K562 (cell line): ENCODE measurements at regions not wholly inside any gene's neighbourhood (a gene's known extent, or its start where the extent isn't known, plus 50 kb on each side); places are given as distances from the start of the nearest gene placed in this dataset.
A peak's percentile ranks its signal among the peaks of the same experiment; 100 is the strongest.

Experiments used
- ATAC-seq: fragments of 200-7000 bp; cut with Tn5 transposase; 3 replicates; pipeline ENCODE4 v1.9.1; 2020; ENCODE audit warnings: moderate library complexity
- BruUV-seq: library from RNA; stranded (reverse); fragments of 400-500 nt; replicated peaks from 2 replicates; lab custom pipeline; 2021; lab: Mats Ljungman, UMichigan
- CTCF ChIA-PET: fragments of 300-600 bp; formaldehyde crosslinking; extraction: SDS; loops from one replicate; lab custom pipeline; 2021; ENCODE audit warnings: low intra/inter-chr PET ratio; lab: Yijun Ruan, JAX
- POLR2A ChIA-PET: fragments of 300-600, 350-650 bp; sonication (Branson Sonifier 250); formaldehyde crosslinking; extraction: SDS; loops from one replicate; lab custom pipeline; 2021; ENCODE audit warnings: antibody characterized with exemption, inconsistent platforms; lab: Yijun Ruan, JAX
- DNase-seq, 4 experiments: peaks; one replicate each; pipeline versions ENCODE4 v3.0.0 to v3.0.0-alpha.2; 2011 to 2018; ENCODE audit warnings: low spot score in 3 of 4, mixed read lengths in 3 of 4; ENCODE audit errors: extremely low read depth in 1 of 4
- FAIRE-seq: peaks from 2 replicates; lab custom pipeline; 2011; peaks lifted over from hg19 to GRCh38; lab: Jason Lieb, UNC
- H2AFZ ChIP-seq: 2 replicates; pipeline ENCODE4 v1.6.0; 2011; ENCODE audit warnings: low read depth, low read length, control low read depth, inconsistent platforms
- H3K27ac ChIP-seq: fragments of 200-600 bp; 3 replicates; pipeline ENCODE4 v1.8.0; 2011; ENCODE audit warnings: low read depth, mild to moderate bottlenecking, control low read depth, inconsistent platforms, low read length, moderate library complexity, mixed read lengths; ENCODE audit errors: extremely low read depth
- H3K27me3 ChIP-seq, 2 experiments: fragments of 300-600 bp in 1 of 2; 2 replicates in 1 of 2; 3 replicates in 1 of 2; pipeline versions ENCODE4 v1.6.0 to v1.8.0; 2011; ENCODE audit warnings: inconsistent platforms in 2 of 2, low read length in 2 of 2, mild to moderate bottlenecking in 1 of 2, mixed read lengths in 1 of 2, moderate library complexity in 1 of 2; ENCODE audit not compliant: control insufficient read depth in 2 of 2, insufficient read depth in 2 of 2
- H3K36me3 ChIP-seq: fragments of 300-600 bp; 3 replicates; pipeline ENCODE4 v1.8.0; 2011; ENCODE audit warnings: mild to moderate bottlenecking, low read length, inconsistent platforms; ENCODE audit not compliant: control insufficient read depth, insufficient read depth
- H3K4me1 ChIP-seq, 2 experiments: fragments of 200-600 bp in 1 of 2; replicated peaks in 1 of 2; 2 replicates in 1 of 2; 3 replicates in 1 of 2; pipeline versions ENCODE4 v1.5.1 to v1.8.0; 2011; ENCODE audit warnings: inconsistent platforms in 2 of 2, low read length in 2 of 2, mild to moderate bottlenecking in 1 of 2, mixed read lengths in 1 of 2, moderate library complexity in 1 of 2; ENCODE audit not compliant: control insufficient read depth in 2 of 2, insufficient read depth in 2 of 2
- H3K4me2 ChIP-seq: 2 replicates; pipeline ENCODE4 v1.6.1; 2011; ENCODE audit warnings: low read length, control low read depth, inconsistent platforms, mixed read lengths; ENCODE audit not compliant: insufficient read depth
- H3K4me3 ChIP-seq: fragments of 200-600 bp; sonication (generic), shearing (Covaris generic); 2 replicates; pipeline ENCODE4 v1.5.1; 2016; ENCODE audit warnings: control low read depth, inconsistent platforms
- H3K79me2 ChIP-seq: fragments of 200-600 bp; 3 replicates; pipeline ENCODE4 v1.8.0; 2011; ENCODE audit warnings: low read length, inconsistent platforms; ENCODE audit not compliant: control insufficient read depth, insufficient read depth
- H3K9ac ChIP-seq, 2 experiments: 2 replicates each; pipeline versions ENCODE4 v1.6.0 to v1.6.1; 2011; ENCODE audit warnings: low read depth in 2 of 2, low read length in 2 of 2, control low read depth in 1 of 2, inconsistent platforms in 1 of 2, mild to moderate bottlenecking in 1 of 2, mixed read lengths in 1 of 2; ENCODE audit not compliant: insufficient read depth in 1 of 2
- H3K9me1 ChIP-seq: one replicate; pipeline ENCODE4 v1.6.0; 2011; ENCODE audit warnings: inconsistent platforms, mild to moderate bottlenecking, low read length, moderate library complexity; ENCODE audit not compliant: control insufficient read depth, insufficient read depth
- H3K9me3 ChIP-seq: replicated peaks from 2 replicates; pipeline ENCODE4 v1.5.1; 2011; ENCODE audit warnings: low read depth, low read length, inconsistent platforms; ENCODE audit not compliant: control insufficient read depth, insufficient read depth
- H4K20me1 ChIP-seq: replicated peaks from 2 replicates; pipeline ENCODE4 v1.6.1; 2011; ENCODE audit warnings: low read length, inconsistent platforms, mixed read lengths; ENCODE audit not compliant: control insufficient read depth, insufficient read depth
- CBFA2T2 ChIP-seq: fragments of 450-650 bp; conservative IDR thresholded peaks from 2 replicates; pipeline ENCODE4 v1.6.1; 2017; ENCODE audit warnings: mild to moderate bottlenecking
- ESRRA ChIP-seq: fragments of 450-650 bp; IDR thresholded peaks from 2 replicates; pipeline ENCODE4 v1.6.1; 2014; ENCODE audit warnings: low read depth, mild to moderate bottlenecking, moderate library complexity, borderline replicate concordance
- JUND ChIP-seq, 2 experiments: IDR thresholded peaks; 2 replicates in 1 of 2; 3 replicates in 1 of 2; pipeline ENCODE4 v1.6.1; 2011; ENCODE audit warnings: borderline replicate concordance in 2 of 2, low read depth in 2 of 2, low read length in 2 of 2, improper control_type of control experiment in 1 of 2, missing biosample characterization in 1 of 2, missing genetic modification characterization in 1 of 2, missing genetic modification reagents in 1 of 2
- NCOA1 ChIP-seq: fragments of 450-650 bp; IDR thresholded peaks from 2 replicates; pipeline ENCODE4 v1.6.1; 2016; ENCODE audit warnings: low read depth
- NFXL1 ChIP-seq: fragments of 450-650 bp; formaldehyde crosslinking; IDR thresholded peaks from 2 replicates; pipeline ENCODE4 v1.4.0; 2021; ENCODE audit warnings: mild to moderate bottlenecking
- PCBP2 ChIP-seq: fragments of 200-400 bp; formaldehyde crosslinking; IDR thresholded peaks from 2 replicates; pipeline ENCODE4 v1.6.1; 2018; ENCODE audit warnings: low read length, low read depth, mild to moderate bottlenecking, moderate library complexity; ENCODE audit not compliant: poor library complexity, severe bottlenecking
- RBM14 ChIP-seq: fragments of 200-400 bp; formaldehyde crosslinking; IDR thresholded peaks from 2 replicates; pipeline ENCODE4 v1.6.1; 2018; ENCODE audit warnings: low read depth, mild to moderate bottlenecking, low read length, moderate library complexity, borderline replicate concordance; ENCODE audit not compliant: insufficient read depth
- RFX5 ChIP-seq: IDR thresholded peaks from 2 replicates; pipeline ENCODE4 v1.6.1; 2011; ENCODE audit warnings: low read depth, mild to moderate bottlenecking, improper control_type of control experiment, low read length
- SMARCE1 ChIP-seq: fragments of 450-650 bp; IDR thresholded peaks from 2 replicates; pipeline ENCODE4 v1.7.1; 2016; ENCODE audit warnings: mild to moderate bottlenecking
- TCF3 ChIP-seq: sonication (generic); formaldehyde crosslinking; IDR thresholded peaks from 2 replicates; pipeline ENCODE4 v1.4.0; 2020; ENCODE audit warnings: mild to moderate bottlenecking, missing genetic modification reagents
- TRIM24 ChIP-seq, 2 experiments: fragments of 450-650 bp; IDR thresholded peaks; 2 replicates each; pipeline ENCODE4 v1.6.1; 2016
- ZNF133 ChIP-seq: fragments of 250-450 bp; sonication (Bioruptor Pico); IDR thresholded peaks from 2 replicates; pipeline ENCODE4 v1.4.0; 2020; ENCODE audit warnings: mild to moderate bottlenecking
- WGBS: fragments of 100-300 bp; shearing (Covaris generic); methylation state at CpG from one replicate; pipeline ENCODE4 v1.1.6; 2016; ENCODE audit warnings: low coverage, mixed read lengths; ENCODE audit not compliant: insufficient coverage; ENCODE audit errors: missing lambda C conversion rate; 5-methylcytosine and 5-hydroxymethylcytosine counted together
- in situ Hi-C: fragments of 300-500 bp; cut with MboI; formaldehyde crosslinking; loops from 4 replicates; pipeline ENCODE4 v1.15.0; 2018; ENCODE audit warnings: inconsistent platforms, mixed read lengths
- intact Hi-C: fragments of 100-400 bp; cut with micrococcal nuclease; formaldehyde crosslinking; loops from 2 replicates; pipeline ENCODE4 v1.14.2; 2022
- TF ChIP-seq, protein P1 (sequence below), 2 experiments: fragments of 450-650 bp in 1 of 2; sonication (generic) in 1 of 2; formaldehyde crosslinking in 1 of 2; IDR thresholded peaks in 1 of 2; conservative IDR thresholded peaks in 1 of 2; 2 replicates each; pipeline versions ENCODE4 v1.6.1 to v1.8.1; 2016 to 2023; ENCODE audit warnings: mild to moderate bottlenecking in 2 of 2, moderate library complexity in 2 of 2, inconsistent platforms in 1 of 2, missing genetic modification reagents in 1 of 2
- TF ChIP-seq, protein P2 (sequence below), 2 experiments: fragments of 450-650 bp; IDR thresholded peaks; 2 replicates each; pipeline ENCODE4 v1.6.1; 2018; ENCODE audit warnings: mild to moderate bottlenecking in 2 of 2, low read depth in 1 of 2; ENCODE audit not compliant: partially characterized antibody in 2 of 2
- TF ChIP-seq, protein P3 (sequence below): fragments of 250-450 bp; sonication (Bioruptor Pico); IDR thresholded peaks from 2 replicates; pipeline ENCODE4 v1.8.0; 2021; ENCODE audit warnings: borderline replicate concordance, mild to moderate bottlenecking, moderate library complexity; ENCODE audit not compliant: poor library complexity, severe bottlenecking

DNA sequence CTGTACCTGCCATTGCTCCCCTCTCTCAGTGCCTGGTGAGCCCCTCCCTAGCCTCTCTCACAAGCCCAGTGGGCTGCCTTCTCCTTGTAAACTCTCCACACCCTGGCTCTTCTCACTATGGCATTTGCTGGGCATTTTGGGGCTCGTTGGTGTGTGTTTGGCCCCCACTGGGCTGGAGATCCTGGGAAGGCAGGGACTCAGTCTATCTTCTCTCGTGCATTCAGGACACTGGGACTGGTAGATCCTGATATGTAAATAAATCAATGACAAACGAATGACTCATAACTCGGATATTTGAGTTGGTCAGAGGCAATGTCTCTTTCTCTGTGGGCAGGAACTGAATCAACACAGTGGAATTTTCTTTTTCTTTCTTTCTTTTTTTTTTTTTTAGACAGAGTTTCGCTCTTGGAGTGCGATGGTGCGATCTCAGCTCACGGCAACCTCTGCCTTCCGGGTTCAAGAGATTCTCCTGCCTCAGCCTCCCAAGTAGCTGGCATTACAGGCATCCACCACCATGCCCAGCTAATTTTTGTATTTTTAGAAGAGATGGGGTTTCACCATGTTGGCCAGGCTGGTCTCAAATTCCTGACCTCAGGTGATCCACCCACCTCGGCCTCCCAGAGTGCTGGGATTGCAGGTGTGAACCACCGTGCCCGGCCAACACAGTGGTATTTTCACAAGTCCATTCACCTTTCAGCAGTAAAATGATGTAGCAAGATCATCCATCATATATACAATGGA is 144.6 kb upstream of the SPRED2 start:
- CTCF ChIA-PET = no interaction called here
- POLR2A ChIA-PET = interaction anchor here (1.4 kb wide), 1 partner anchor 10 kb away, joined by 6 read pairs; no protein-coding TSS in a partner anchor
- H3K9ac ChIP-seq = no peak overlapping the region
- TF ChIP-seq, protein P1, sequence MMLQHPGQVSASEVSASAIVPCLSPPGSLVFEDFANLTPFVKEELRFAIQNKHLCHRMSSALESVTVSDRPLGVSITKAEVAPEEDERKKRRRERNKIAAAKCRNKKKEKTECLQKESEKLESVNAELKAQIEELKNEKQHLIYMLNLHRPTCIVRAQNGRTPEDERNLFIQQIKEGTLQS (IDR thresholded peaks at IDR 0.05) = peak; percentile 89
- TF ChIP-seq, protein P1 (CRISPR knock-in tag; conservative IDR thresholded peaks at IDR 0.05) = no peak
- TF ChIP-seq SMARCE1 (peak; percentile 84), NCOA1 (no peak), CBFA2T2 (peak; percentile 36; the same call in 1 of the 2 replicates), TCF3 (CRISPR knock-in tag) (peak; percentile 52), ZNF133 (no peak), RBM14 (no peak), TRIM24 (IDR thresholded peaks at IDR 0.05) (0 out of 4 replicates have a peak, but pooled peaks of 1 of the 2 experiments have one; percentile 12), NFXL1 (CRISPR knock-in tag) (no peak), JUND (IDR thresholded peaks at IDR 0.05; ENCODE audit: borderline replicate concordance, low read depth, low read length) (peak; percentile 91), JUND (tag; IDR thresholded peaks at IDR 0.05; ENCODE audit: borderline replicate concordance, low read depth, low read length) (peak; percentile 85; the same call in 2 of the 3 replicates), ESRRA (no peak), RFX5 (no peak), PCBP2 (no peak)
- TF ChIP-seq, protein P2, sequence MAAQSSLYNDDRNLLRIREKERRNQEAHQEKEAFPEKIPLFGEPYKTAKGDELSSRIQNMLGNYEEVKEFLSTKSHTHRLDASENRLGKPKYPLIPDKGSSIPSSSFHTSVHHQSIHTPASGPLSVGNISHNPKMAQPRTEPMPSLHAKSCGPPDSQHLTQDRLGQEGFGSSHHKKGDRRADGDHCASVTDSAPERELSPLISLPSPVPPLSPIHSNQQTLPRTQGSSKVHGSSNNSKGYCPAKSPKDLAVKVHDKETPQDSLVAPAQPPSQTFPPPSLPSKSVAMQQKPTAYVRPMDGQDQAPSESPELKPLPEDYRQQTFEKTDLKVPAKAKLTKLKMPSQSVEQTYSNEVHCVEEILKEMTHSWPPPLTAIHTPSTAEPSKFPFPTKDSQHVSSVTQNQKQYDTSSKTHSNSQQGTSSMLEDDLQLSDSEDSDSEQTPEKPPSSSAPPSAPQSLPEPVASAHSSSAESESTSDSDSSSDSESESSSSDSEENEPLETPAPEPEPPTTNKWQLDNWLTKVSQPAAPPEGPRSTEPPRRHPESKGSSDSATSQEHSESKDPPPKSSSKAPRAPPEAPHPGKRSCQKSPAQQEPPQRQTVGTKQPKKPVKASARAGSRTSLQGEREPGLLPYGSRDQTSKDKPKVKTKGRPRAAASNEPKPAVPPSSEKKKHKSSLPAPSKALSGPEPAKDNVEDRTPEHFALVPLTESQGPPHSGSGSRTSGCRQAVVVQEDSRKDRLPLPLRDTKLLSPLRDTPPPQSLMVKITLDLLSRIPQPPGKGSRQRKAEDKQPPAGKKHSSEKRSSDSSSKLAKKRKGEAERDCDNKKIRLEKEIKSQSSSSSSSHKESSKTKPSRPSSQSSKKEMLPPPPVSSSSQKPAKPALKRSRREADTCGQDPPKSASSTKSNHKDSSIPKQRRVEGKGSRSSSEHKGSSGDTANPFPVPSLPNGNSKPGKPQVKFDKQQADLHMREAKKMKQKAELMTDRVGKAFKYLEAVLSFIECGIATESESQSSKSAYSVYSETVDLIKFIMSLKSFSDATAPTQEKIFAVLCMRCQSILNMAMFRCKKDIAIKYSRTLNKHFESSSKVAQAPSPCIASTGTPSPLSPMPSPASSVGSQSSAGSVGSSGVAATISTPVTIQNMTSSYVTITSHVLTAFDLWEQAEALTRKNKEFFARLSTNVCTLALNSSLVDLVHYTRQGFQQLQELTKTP (IDR thresholded peaks at IDR 0.05; ENCODE audit: low read depth in 1 of 2, partially characterized antibody in 2 of 2) = no peak
- TF ChIP-seq, protein P3, sequence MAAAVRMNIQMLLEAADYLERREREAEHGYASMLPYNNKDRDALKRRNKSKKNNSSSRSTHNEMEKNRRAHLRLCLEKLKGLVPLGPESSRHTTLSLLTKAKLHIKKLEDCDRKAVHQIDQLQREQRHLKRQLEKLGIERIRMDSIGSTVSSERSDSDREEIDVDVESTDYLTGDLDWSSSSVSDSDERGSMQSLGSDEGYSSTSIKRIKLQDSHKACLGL (CRISPR knock-in tag) = no peak

More for the DNA sequence above, 144.6 kb upstream of the SPRED2 start:
- Histone ChIP-seq H3K4me1 (peaks cover 2 to 4% of the 10 kb centered on the region in 2 experiments; a peak in 3 of 5 replicates), H3K27me3 (peaks cover 3 to 12% of the 10 kb centered on the region in 2 experiments; a peak in 4 of 5 replicates), H3K27ac (no peak overlapping the region), H4K20me1 (no peaks in the 10 kb centered on the region), H3K79me2 (no peaks in the 10 kb centered on the region), H3K9me1 (no peaks in the 10 kb centered on the region), H3K4me2 (no peak overlapping the region), H2AFZ (no peak overlapping the region), H3K9me3 (no peaks in the 10 kb centered on the region), H3K4me3 (no peak overlapping the region), H3K36me3 (no peaks in the 10 kb centered on the region)
- intact Hi-C loops (no loop called here), in situ Hi-C loops (loop anchor here (10.0 kb wide), 2 partner anchors 512 to 662 kb away; no protein-coding TSS in a partner anchor)
- DNase-seq (peak in 1 of 4 experiments; percentile 52), ATAC-seq (peak; percentile 53; the same call in 2 of the 3 replicates), FAIRE-seq (no peak)
- no TSS peak for BruUV-seq
- 4% methylated on average over 10 of the region's 12 CpGs for WGBS
